HG02943 (cell line): ENCODE measurements at regions not wholly inside any gene's neighbourhood (a gene's known extent, or its start where the extent isn't known, plus 50 kb on each side); places are given as distances from the start of the nearest gene placed in this dataset.
"Not testable (repeated sequence)": the region's sequence is repeated elsewhere in the genome, so short reads cannot be mapped to it uniquely, and the experiment has no call there.

Experiments used
- ATAC-seq: cut with Tn5 transposase; IDR thresholded peaks from one replicate; pipeline ENCODE4 v1.9.1; 2021; ENCODE audit warnings: mild to moderate bottlenecking, low read depth, moderate library complexity; ENCODE audit not compliant: unreplicated experiment

GRCh38 chr6:158886346-158886977 lies 67.3 kb upstream of the EZR start:
- ATAC-seq = not testable (repeated sequence)

- not testable (repeated sequence) for ATAC-seq
Measured at GRCh38 chr6:158881884-158882283, 62.7 kb upstream of the EZR start.

DNA sequence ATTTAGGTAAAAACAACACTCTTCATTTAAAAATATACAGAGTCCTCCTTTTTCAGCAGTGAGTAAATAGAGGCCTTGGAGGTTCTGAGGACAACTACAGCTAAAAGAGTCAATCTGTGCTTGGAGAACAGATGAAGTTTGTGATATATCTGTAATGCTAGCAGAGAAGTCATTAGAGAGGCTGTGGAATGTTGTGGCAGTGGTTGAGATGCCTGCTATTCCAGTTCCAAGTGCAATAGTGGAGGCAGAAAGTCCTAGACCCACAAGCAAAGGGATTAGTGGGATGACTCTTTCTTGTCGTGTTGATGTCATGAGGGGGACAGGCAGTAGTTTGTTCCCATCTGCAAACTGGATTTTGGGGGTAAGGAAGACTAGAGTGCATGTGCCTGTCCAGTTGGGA lies 62.1 kb upstream of the EZR start:
- not testable (repeated sequence) for ATAC-seq

- no peak for ATAC-seq
Measured at GRCh38 chr6:158879180-158879579, 60.0 kb upstream of the EZR start.

DNA sequence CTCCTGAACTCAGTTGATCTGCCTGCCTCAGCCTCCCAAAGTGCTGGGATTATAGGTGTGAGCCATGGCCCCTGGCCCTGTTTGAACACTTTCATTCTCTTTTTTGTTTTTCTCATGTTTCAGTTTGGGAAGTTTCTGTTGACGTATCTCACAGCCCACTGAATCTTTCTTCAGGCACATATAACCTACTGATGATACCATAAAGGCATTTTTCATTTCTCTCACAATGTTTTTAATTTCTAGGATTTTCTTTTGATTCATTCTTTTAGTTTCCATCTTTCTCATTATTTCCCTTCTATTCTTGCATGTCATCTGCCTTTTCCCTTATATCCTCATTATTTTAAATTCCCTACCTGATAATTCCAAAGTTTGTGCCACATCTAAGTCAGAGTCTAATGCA lies 58.5 kb upstream of the EZR start:
- no peak for ATAC-seq

- no peak for ATAC-seq
Measured at GRCh38 chr6:158876886-158877285, 57.7 kb upstream of the EZR start.

- ATAC-seq = no peak
Measured at GRCh38 chr6:158870649-158870957, 51.4 kb upstream of the EZR start.

GRCh38 chr6:158869826-158870648 lies 50.9 kb upstream of the EZR start:
- ATAC-seq = peak; percentile 91

DNA sequence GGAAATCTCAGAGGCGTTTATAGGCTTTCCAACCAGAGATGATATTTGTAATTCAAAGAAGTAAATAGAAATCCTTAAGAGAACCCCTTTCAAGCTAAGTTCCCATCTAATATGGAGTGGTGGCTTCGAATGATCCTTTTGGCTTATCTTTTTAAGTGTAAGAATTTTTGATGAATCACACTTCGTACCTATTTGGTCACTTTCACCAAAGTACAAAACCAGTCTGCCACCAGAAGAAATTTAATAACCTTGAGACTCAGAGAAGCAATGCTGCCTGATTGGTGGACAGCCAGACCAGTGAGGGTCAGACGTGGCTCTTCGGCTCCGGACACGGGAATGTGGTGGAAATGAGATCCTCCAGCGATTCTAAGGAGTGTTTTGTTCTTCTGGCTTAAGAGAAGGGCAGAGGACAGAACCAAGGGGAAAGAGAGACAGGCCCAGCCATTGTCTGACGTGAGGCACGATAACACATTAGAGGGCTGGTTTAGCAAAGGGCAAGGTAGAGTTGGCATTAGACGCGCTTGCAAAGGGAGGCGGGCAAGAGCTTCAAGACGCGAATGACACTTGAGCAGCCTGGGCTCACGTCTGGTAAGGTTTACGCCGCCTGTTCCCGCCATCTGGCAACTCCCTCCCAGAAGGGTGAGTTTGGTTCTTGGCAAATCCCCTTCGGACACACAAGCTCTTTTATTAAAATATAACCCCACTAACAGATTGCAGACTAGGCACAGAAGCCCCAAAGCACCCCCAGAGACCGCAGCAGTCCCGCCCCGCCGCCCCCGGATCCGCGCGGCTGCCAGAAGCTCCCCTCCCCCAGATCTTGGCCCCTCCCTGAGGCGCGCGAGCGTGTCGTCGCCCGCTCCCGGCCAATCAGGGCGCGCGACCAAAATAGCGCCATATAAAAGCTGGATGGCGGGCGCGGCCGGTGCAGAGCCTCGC lies 50.0 kb upstream of the EZR start:
- peak; percentile 60 for ATAC-seq
